Ascending aorta (tissue), 2 donors: ENCODE measurements at regions not wholly inside any gene's neighbourhood (a gene's known extent, or its start where the extent isn't known, plus 50 kb on each side); places are given as distances from the start of the nearest gene placed in this dataset.
"Not testable (repeated sequence)": the region's sequence is repeated elsewhere in the genome, so short reads cannot be mapped to it uniquely, and the experiment has no call there.

Source experiments
- DNase-seq, 2 donors: peaks; one replicate each; pipeline ENCODE4 v3.0.0-alpha.2; 2019; ENCODE audit warnings: low spot score in 2 of 2
- H3K27ac ChIP-seq, 2 donors: fragments of 200-600 bp; sonication (generic); one replicate each; pipeline ENCODE4 v1.5.1; 2016 to 2017; ENCODE audit warnings: mild to moderate bottlenecking in 1 of 2
- H3K27me3 ChIP-seq: fragments of 200-600 bp; sonication (generic); one replicate; pipeline ENCODE4 v1.5.1; 2017
- H3K36me3 ChIP-seq, 2 donors: fragments of 200-600 bp; sonication (generic); one replicate each; pipeline ENCODE4 v1.5.1; 2016
- H3K4me1 ChIP-seq, 2 donors: fragments of 200-600 bp; sonication (generic); one replicate each; pipeline ENCODE4 v1.5.1; 2016 to 2017; ENCODE audit warnings: mild to moderate bottlenecking in 1 of 2
- H3K4me3 ChIP-seq, 2 donors: fragments of 200-600 bp; sonication (generic); one replicate each; pipeline ENCODE4 v1.5.1; 2016 to 2017; ENCODE audit warnings: mild to moderate bottlenecking in 1 of 2
- H3K9me3 ChIP-seq, 2 donors: fragments of 200-600 bp; sonication (generic); one replicate each; pipeline ENCODE4 v1.5.1; 2016
- CTCF ChIP-seq, 3 experiments: fragments of 200-600 bp in 2 of 3; fragments of 450-650 bp in 1 of 3; sonication (generic) in 2 of 3; IDR thresholded peaks; one replicate each; pipeline ENCODE4 v1.5.1; 2016 to 2019; ENCODE audit warnings: antibody characterized with exemption in 3 of 3, mild to moderate bottlenecking in 1 of 3, moderate library complexity in 1 of 3
- intact Hi-C: fragments of 100-400 bp; cut with DNase I; formaldehyde crosslinking; loops from one replicate; pipeline ENCODE4 v1.15.1; 2023

- Histone ChIP-seq H3K9me3 (no peaks in the 10 kb centered on the region), H3K36me3 (no peaks in the 10 kb centered on the region), H3K27me3 (no peaks in the 10 kb centered on the region), H3K27ac (no peak overlapping the region), H3K4me1 (no peaks in the 10 kb centered on the region), H3K4me3 (no peak overlapping the region)
- intact Hi-C loops: no loop called here
- no peak for DNase-seq
- TF ChIP-seq CTCF (IDR thresholded peaks at IDR 0.05): no peak
These were observed 154.2 kb upstream of the MINDY3 start for GRCh38 chr10:16014469-16014868.

GRCh38 chr10:16016688-16017087 is 156.4 kb upstream of the MINDY3 start:
- no peak overlapping the region for H3K27ac ChIP-seq
- H3K36me3 ChIP-seq: no peaks in the 10 kb centered on the region
- TF ChIP-seq CTCF (IDR thresholded peaks at IDR 0.05): no peak
- no peaks in the 10 kb centered on the region for H3K4me1 ChIP-seq
- intact Hi-C loops: no loop called here
- no peaks in the 10 kb centered on the region for H3K9me3 ChIP-seq
- no peak overlapping the region for H3K4me3 ChIP-seq
- DNase-seq: no peak
- no peaks in the 10 kb centered on the region for H3K27me3 ChIP-seq

- Histone ChIP-seq H3K27ac (no peak overlapping the region), H3K27me3 (no peaks in the 10 kb centered on the region), H3K4me3 (no peak overlapping the region), H3K36me3 (no peaks in the 10 kb centered on the region), H3K9me3 (no peaks in the 10 kb centered on the region), H3K4me1 (no peaks in the 10 kb centered on the region)
- DNase-seq: no peak
- TF ChIP-seq CTCF (IDR thresholded peaks at IDR 0.05): no peak
- intact Hi-C loops: no loop called here
These were observed 160.5 kb upstream of the MINDY3 start for GRCh38 chr10:16020836-16021235.

GRCh38 chr10:16026832-16027231 is 166.5 kb upstream of the MINDY3 start:
- DNase-seq, H3K36me3 ChIP-seq, H3K27ac ChIP-seq, intact Hi-C loops, H3K9me3 ChIP-seq, H3K4me1 ChIP-seq, H3K4me3 ChIP-seq, H3K27me3 ChIP-seq: not testable (repeated sequence)

- Histone ChIP-seq H3K4me3 (no peak overlapping the region), H3K36me3 (no peaks in the 10 kb centered on the region), H3K9me3 (peaks cover 0 to 7% of the 10 kb centered on the region in 2 donors), H3K27ac (no peak overlapping the region), H3K27me3 (no peaks in the 10 kb centered on the region), H3K4me1 (no peaks in the 10 kb centered on the region)
- no peak for DNase-seq
- TF ChIP-seq CTCF (IDR thresholded peaks at IDR 0.05): no peak
- intact Hi-C loops: no loop called here
These were observed 170.3 kb upstream of the MINDY3 start for GRCh38 chr10:16030562-16030961.

GRCh38 chr10:16049050-16049449 is 188.7 kb upstream of the MINDY3 start:
- Histone ChIP-seq H3K9me3 (no peaks in the 10 kb centered on the region), H3K36me3 (no peaks in the 10 kb centered on the region), H3K4me1 (no peaks in the 10 kb centered on the region), H3K27me3 (no peaks in the 10 kb centered on the region), H3K4me3 (no peak overlapping the region), H3K27ac (no peak overlapping the region)
- intact Hi-C loops: no loop called here
- no peak for DNase-seq
- TF ChIP-seq CTCF (IDR thresholded peaks at IDR 0.05): no peak
